ENCODE measurements at regions not wholly inside any gene's neighbourhood (a gene's known extent, or its start where the extent isn't known, plus 50 kb on each side); places are given as distances from the start of the nearest gene placed in this dataset.

DNA sequence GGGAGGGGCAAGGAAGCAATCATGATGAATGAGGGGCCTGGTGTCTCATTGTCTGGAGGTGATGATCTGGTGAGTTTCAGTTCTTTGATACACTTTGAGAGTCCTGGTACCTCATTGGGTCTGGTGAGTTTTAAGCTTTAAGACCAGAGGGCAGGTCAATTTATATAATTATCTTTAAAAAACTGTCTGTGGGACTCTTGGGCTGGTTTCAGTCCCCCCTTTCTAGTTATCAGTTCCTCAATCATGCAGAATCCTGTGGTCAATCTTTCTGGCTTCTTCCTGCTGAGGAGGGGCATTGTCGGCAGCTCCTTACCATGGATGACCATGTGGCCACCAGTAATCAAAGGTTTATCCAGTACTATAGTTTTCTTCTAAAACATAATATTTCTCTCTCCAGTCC, 789.1 kb downstream of the PCDH18 start:
- Histone ChIP-seq H3K4me1 (no peaks in the 10 kb centered on the region), H3K9me3 (peaks cover 0 to 12% (median 3%) of the 10 kb centered on the region in 4 donors), H3K27ac (no peak overlapping the region), H3K27me3 (no peaks in the 10 kb centered on the region), H3K36me3 (no peaks in the 10 kb centered on the region), H3K4me3 (no peak overlapping the region)
- TF ChIP-seq, protein P1, sequence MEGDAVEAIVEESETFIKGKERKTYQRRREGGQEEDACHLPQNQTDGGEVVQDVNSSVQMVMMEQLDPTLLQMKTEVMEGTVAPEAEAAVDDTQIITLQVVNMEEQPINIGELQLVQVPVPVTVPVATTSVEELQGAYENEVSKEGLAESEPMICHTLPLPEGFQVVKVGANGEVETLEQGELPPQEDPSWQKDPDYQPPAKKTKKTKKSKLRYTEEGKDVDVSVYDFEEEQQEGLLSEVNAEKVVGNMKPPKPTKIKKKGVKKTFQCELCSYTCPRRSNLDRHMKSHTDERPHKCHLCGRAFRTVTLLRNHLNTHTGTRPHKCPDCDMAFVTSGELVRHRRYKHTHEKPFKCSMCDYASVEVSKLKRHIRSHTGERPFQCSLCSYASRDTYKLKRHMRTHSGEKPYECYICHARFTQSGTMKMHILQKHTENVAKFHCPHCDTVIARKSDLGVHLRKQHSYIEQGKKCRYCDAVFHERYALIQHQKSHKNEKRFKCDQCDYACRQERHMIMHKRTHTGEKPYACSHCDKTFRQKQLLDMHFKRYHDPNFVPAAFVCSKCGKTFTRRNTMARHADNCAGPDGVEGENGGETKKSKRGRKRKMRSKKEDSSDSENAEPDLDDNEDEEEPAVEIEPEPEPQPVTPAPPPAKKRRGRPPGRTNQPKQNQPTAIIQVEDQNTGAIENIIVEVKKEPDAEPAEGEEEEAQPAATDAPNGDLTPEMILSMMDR (IDR thresholded peaks at IDR 0.05) = no peak
- TF ChIP-seq POLR2A (IDR thresholded peaks at IDR 0.05) = no peak
- TF ChIP-seq POLR2AphosphoS5 (IDR thresholded peaks at IDR 0.05) = no peak
- TF ChIP-seq EP300 (IDR thresholded peaks at IDR 0.05) = no peak
- WGBS, 5 donors = 93 to 96% (median 94%) methylated on average over 1 of the region's 1 CpG
- intact Hi-C loops (cut with DNase I; ENCODE audit: low total_unique reads) = no loop called here
- no peak for DNase-seq

DNA sequence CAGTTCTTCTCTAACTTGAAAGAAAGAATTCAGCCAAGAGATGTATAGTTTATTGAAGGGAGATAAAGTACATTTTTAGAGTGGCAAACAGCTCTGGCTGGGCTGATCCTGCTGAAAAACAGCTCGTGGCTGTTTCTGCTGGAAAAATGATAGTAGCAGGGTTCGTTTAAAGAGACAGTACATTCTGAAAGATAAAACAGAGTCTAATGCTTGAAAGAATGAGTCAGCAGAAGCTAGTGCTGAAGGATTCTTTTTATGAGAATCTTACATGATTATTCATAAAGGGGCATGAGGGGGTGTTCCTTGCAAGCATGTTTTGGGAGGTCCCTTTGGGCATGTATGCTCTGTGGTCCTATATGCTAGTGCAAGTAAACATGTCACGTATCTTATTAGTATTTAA, 790.0 kb downstream of the PCDH18 start:
- Histone ChIP-seq H3K4me1 (no peaks in the 10 kb centered on the region), H3K36me3 (no peaks in the 10 kb centered on the region), H3K27ac (no peak overlapping the region), H3K9me3 (peaks cover 0 to 12% (median 3%) of the 10 kb centered on the region in 4 donors), H3K27me3 (no peaks in the 10 kb centered on the region), H3K4me3 (no peak overlapping the region)
- intact Hi-C loops (cut with DNase I; ENCODE audit: low total_unique reads) = no loop called here
- TF ChIP-seq EP300 (IDR thresholded peaks at IDR 0.05) (no peak), POLR2A (IDR thresholded peaks at IDR 0.05) (no peak), POLR2AphosphoS5 (IDR thresholded peaks at IDR 0.05) (no peak)
- TF ChIP-seq, protein P1 (IDR thresholded peaks at IDR 0.05) = no peak
- WGBS, 5 donors = 52 to 54% (median 53%) methylated on average over 3 of the region's 3 CpGs
- no peak for DNase-seq

DNA sequence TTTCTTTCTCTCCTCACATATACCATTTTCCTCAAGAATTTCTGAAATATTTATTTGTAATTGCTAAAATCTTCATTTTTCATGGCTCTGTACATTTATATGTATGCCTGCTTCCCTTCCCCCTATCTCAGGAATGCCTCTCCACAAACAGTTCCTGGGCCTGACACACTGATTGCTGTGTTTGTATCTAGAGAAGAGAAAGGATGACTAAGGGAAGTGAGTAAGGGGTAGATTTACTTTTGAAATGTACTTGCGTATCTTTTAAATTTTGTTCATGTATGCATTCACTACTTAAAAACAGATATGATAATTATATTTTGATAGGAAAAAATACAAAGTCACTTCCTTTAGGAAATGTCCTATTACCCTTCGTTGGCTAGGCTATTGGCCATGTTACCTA, 790.8 kb downstream of the PCDH18 start:
- no peak overlapping the region for H3K4me3 ChIP-seq
- H3K27ac ChIP-seq = no peak overlapping the region
- no peaks in the 10 kb centered on the region for H3K4me1 ChIP-seq
- no peaks in the 10 kb centered on the region for H3K27me3 ChIP-seq
- TF ChIP-seq EP300 (IDR thresholded peaks at IDR 0.05) = no peak
- no peak for TF ChIP-seq POLR2A (IDR thresholded peaks at IDR 0.05)
- TF ChIP-seq, protein P1 (IDR thresholded peaks at IDR 0.05) = no peak
- TF ChIP-seq POLR2AphosphoS5 (IDR thresholded peaks at IDR 0.05) = no peak
- 66 to 78% (median 76%) methylated on average over 2 of the region's 2 CpGs for WGBS, 5 donors
- no peaks in the 10 kb centered on the region for H3K36me3 ChIP-seq
- peaks cover 0 to 12% (median 3%) of the 10 kb centered on the region in 4 donors for H3K9me3 ChIP-seq
- intact Hi-C loops (cut with DNase I; ENCODE audit: low total_unique reads) = no loop called here
- no peak for DNase-seq

DNA sequence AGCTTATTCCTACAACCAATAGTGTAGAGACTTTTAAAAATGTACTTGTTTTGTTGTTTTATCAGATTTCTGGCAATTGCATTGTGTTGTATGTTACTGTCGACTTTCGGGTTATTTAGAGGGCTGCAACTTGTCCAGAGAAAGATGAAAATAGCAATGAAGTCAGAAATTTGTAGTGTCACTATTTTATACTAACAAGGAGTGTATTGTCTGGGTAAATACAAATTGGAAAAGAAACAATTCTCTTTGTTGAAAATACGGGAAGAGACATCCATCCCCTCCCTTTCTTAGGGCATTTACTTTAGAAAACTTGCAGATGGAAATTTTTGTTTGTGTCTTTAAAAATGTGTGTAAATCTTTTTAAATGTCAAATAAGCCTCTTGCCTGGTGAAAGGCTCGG, 792.0 kb downstream of the PCDH18 start:
- TF ChIP-seq, protein P1 (IDR thresholded peaks at IDR 0.05) = no peak
- no peak for TF ChIP-seq POLR2AphosphoS5 (IDR thresholded peaks at IDR 0.05)
- no peak for TF ChIP-seq EP300 (IDR thresholded peaks at IDR 0.05)
- TF ChIP-seq POLR2A (IDR thresholded peaks at IDR 0.05) = no peak
- Histone ChIP-seq H3K4me3 (no peak overlapping the region), H3K27me3 (no peaks in the 10 kb centered on the region), H3K27ac (no peak overlapping the region), H3K9me3 (peaks cover 0 to 12% (median 3%) of the 10 kb centered on the region in 4 donors), H3K4me1 (no peaks in the 10 kb centered on the region), H3K36me3 (no peaks in the 10 kb centered on the region)
- intact Hi-C loops (cut with DNase I; ENCODE audit: low total_unique reads) = no loop called here
- DNase-seq = no peak
- 65 to 82% (median 67%) methylated on average over 4 of the region's 4 CpGs for WGBS, 5 donors

Data from stomach (tissue), 8 donors.